ENCODE measurements at regions not wholly inside any gene's neighbourhood (a gene's known extent, or its start where the extent isn't known, plus 50 kb on each side); places are given as distances from the start of the nearest gene placed in this dataset.

- H3K27ac ChIP-seq (replicated peaks), result no peak overlapping the region
- H3K4me3 ChIP-seq (replicated peaks; ENCODE audit: insufficient read depth, low read length), result no peak overlapping the region
- H3K27me3 ChIP-seq (ENCODE audit: insufficient read depth, poor library complexity, severe bottlenecking), result no peaks in the 10 kb centered on the region
- DNase-seq (ENCODE audit: low read depth in 1 of 2, low spot score in 1 of 2), result no peak
- no peak for TF ChIP-seq SPI1 (IDR thresholded peaks at IDR 0.05; ENCODE audit: borderline replicate concordance, low read depth)
- no peak for TF ChIP-seq CTCF (IDR thresholded peaks at IDR 0.05; ENCODE audit: insufficient read depth, low read length)
- TF ChIP-seq POLR2AphosphoS5 (IDR thresholded peaks at IDR 0.05; ENCODE audit: low read depth), result no peak
- TF ChIP-seq GABPA (IDR thresholded peaks at IDR 0.05; ENCODE audit: low read depth), result no peak
- no peak for TF ChIP-seq REST (IDR thresholded peaks at IDR 0.05; ENCODE audit: insufficient replicate concordance, low read depth)
Measured at GRCh38 chr10:9656996-9657395, 1360.7 kb upstream of the CELF2 start.

GRCh38 chr10:9657530-9657929 lies 1360.1 kb upstream of the CELF2 start:
- DNase-seq (ENCODE audit: low read depth in 1 of 2, low spot score in 1 of 2), result no peak
- no peaks in the 10 kb centered on the region for H3K27me3 ChIP-seq (ENCODE audit: insufficient read depth, poor library complexity, severe bottlenecking)
- no peak overlapping the region for H3K4me3 ChIP-seq (replicated peaks; ENCODE audit: insufficient read depth, low read length)
- no peak overlapping the region for H3K27ac ChIP-seq (replicated peaks)
- TF ChIP-seq POLR2AphosphoS5 (IDR thresholded peaks at IDR 0.05; ENCODE audit: low read depth) (no peak), REST (IDR thresholded peaks at IDR 0.05; ENCODE audit: insufficient replicate concordance, low read depth) (no peak), CTCF (IDR thresholded peaks at IDR 0.05; ENCODE audit: insufficient read depth, low read length) (no peak), SPI1 (IDR thresholded peaks at IDR 0.05; ENCODE audit: borderline replicate concordance, low read depth) (no peak), GABPA (IDR thresholded peaks at IDR 0.05; ENCODE audit: low read depth) (no peak)

GRCh38 chr10:9668411-9668810 lies 1349.3 kb upstream of the CELF2 start:
- TF ChIP-seq SPI1 (IDR thresholded peaks at IDR 0.05; ENCODE audit: borderline replicate concordance, low read depth) (no peak), CTCF (IDR thresholded peaks at IDR 0.05; ENCODE audit: insufficient read depth, low read length) (no peak), POLR2AphosphoS5 (IDR thresholded peaks at IDR 0.05; ENCODE audit: low read depth) (no peak), GABPA (IDR thresholded peaks at IDR 0.05; ENCODE audit: low read depth) (no peak), REST (IDR thresholded peaks at IDR 0.05; ENCODE audit: insufficient replicate concordance, low read depth) (no peak)
- Histone ChIP-seq H3K27me3 (ENCODE audit: insufficient read depth, poor library complexity, severe bottlenecking) (no peaks in the 10 kb centered on the region), H3K4me3 (replicated peaks; ENCODE audit: insufficient read depth, low read length) (no peak overlapping the region), H3K27ac (replicated peaks) (no peak overlapping the region)
- no peak for DNase-seq (ENCODE audit: low read depth in 1 of 2, low spot score in 1 of 2)

Data from HL-60 (cell line).